HG02678 (cell line): ENCODE measurements at regions not wholly inside any gene's neighbourhood (a gene's known extent, or its start where the extent isn't known, plus 50 kb on each side); places are given as distances from the start of the nearest gene placed in this dataset.

ENCODE experiments used
- ATAC-seq: cut with Tn5 transposase; IDR thresholded peaks from one replicate; pipeline ENCODE4 v1.9.1; 2021; ENCODE audit warnings: mild to moderate bottlenecking, moderate library complexity; ENCODE audit not compliant: unreplicated experiment

GRCh38 chr12:93197067-93197593, 180.6 kb upstream of the NUDT4 start:
- no peak for ATAC-seq

- ATAC-seq: no peak
Observed at GRCh38 chr12:93198086-93198485, 179.6 kb upstream of the NUDT4 start.

- no peak for ATAC-seq
Observed at GRCh38 chr12:93199831-93200236, 177.9 kb upstream of the NUDT4 start.

- peak; percentile 54 for ATAC-seq
Observed at GRCh38 chr12:93200291-93200917, 177.3 kb upstream of the NUDT4 start.

GRCh38 chr12:93201990-93202389, 175.7 kb upstream of the NUDT4 start:
- ATAC-seq: no peak

GRCh38 chr12:93202688-93203087, 175.0 kb upstream of the NUDT4 start:
- ATAC-seq: no peak

- ATAC-seq: no peak
Observed at GRCh38 chr12:93203361-93203760, 174.4 kb upstream of the NUDT4 start.

- ATAC-seq: no peak
Observed at GRCh38 chr12:93204896-93205295, 172.8 kb upstream of the NUDT4 start.

- no peak for ATAC-seq
Observed at GRCh38 chr12:93205361-93205760, 172.4 kb upstream of the NUDT4 start.

GRCh38 chr12:93208011-93208410, 169.7 kb upstream of the NUDT4 start:
- ATAC-seq: no peak

GRCh38 chr12:93214523-93215289, 163.0 kb upstream of the NUDT4 start:
- no peak for ATAC-seq

- no peak for ATAC-seq
Observed at GRCh38 chr12:93215290-93215678, 162.4 kb upstream of the NUDT4 start.

- ATAC-seq: no peak
Observed at GRCh38 chr12:93219947-93220346, 157.8 kb upstream of the NUDT4 start.

- ATAC-seq: no peak
Observed at GRCh38 chr12:93221841-93222240, 155.9 kb upstream of the NUDT4 start.

GRCh38 chr12:93223440-93224426, 154.0 kb upstream of the NUDT4 start:
- ATAC-seq: no peak

- no peak for ATAC-seq
Observed at GRCh38 chr12:93225094-93225493, 152.6 kb upstream of the NUDT4 start.

GRCh38 chr12:93226361-93226760, 151.4 kb upstream of the NUDT4 start:
- no peak for ATAC-seq

GRCh38 chr12:93229494-93230325, 148.0 kb upstream of the NUDT4 start:
- ATAC-seq: no peak

- no peak for ATAC-seq
Observed at GRCh38 chr12:93230326-93230720, 147.4 kb upstream of the NUDT4 start.

- ATAC-seq: no peak
Observed at GRCh38 chr12:93231938-93232337, 145.8 kb upstream of the NUDT4 start.
